NCI-H510A treated with DMSO at 0.1 percent for 48 hours (cell line): ENCODE measurements at regions not wholly inside any gene's neighbourhood (a gene's known extent, or its start where the extent isn't known, plus 50 kb on each side); places are given as distances from the start of the nearest gene placed in this dataset.

Experiments
- DNase-seq: peaks from one replicate; lab custom pipeline; 2025; lab: John Stamatoyannopoulos, UW

DNA sequence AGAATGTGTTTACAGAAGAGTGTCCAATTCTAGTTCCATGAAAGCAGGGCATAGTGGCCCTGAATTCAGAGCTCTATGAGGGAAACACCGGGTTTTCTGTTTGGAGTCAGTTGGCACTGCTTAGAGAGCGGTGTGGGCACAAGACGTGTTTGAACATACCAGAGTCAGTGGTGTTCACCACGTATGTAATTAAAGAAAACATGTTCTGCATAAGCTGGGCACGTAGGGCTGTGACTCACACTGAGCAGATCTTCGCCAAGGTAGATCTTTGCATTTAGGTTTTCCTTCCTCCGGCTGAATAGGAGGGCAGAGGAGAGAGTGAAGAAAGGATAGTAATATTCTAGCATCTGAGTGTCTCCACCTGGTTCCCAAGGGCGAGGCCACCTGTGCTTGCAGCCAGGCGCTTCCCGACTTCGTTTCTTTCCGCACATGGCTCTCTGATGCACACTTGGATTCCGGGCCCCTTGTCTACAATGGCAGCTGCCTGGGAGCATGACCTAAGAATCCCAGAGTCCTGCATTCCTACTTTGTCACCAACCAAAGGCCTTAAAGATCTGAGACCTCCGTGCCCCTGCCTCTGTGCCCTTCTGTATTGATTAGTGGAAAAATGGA is 136.2 kb downstream of the ERMARD start:
- no peak for DNase-seq

DNA sequence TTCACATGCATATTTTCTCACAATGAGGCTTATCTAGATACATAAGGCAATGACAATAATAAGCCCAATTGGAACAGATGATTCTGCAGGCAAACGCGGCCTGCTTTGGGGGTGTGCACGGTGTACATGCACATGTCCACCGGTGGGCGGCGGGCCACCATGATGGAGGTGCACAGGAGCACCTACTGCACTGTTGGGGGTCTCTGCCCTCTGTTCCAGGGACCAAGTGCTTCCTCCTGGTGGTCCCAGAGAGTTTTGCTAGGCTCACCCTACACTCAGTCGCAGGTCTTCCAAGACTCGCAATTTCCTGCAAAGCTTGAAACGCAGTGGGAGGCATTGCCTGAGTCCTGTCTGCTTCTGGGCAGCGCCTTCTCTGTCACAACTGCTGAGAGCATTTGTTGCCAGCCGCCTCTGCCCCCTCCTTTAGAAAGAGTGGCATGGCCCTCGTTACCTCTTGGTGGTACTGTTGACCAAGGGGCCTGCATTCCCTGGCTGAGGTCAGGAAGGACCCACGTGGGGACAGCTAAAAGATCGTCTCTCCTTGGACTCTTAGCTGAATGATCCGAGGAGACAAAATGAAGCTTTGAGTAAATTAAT is 135.3 kb downstream of the ERMARD start:
- no peak for DNase-seq

DNA sequence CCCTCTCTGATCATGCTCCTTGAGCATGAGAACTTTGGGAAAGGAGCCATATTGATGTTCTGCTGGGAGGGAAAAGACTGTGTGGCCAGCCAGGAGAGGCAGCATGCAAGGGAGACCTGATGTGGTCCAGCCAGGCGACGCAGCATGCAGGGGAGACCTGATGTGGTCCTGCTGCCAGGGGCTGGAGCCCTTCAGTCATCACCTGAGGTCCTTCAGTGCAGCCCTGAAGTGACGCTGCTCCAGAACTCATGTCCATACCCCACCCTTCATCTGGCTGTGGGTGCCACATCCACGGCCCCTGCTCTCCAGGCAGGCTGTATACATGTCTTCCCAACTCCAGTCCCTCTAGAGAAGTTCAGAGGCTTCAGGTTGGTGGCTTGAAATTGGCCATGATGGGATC is 134.4 kb downstream of the ERMARD start:
- no peak for DNase-seq

DNA sequence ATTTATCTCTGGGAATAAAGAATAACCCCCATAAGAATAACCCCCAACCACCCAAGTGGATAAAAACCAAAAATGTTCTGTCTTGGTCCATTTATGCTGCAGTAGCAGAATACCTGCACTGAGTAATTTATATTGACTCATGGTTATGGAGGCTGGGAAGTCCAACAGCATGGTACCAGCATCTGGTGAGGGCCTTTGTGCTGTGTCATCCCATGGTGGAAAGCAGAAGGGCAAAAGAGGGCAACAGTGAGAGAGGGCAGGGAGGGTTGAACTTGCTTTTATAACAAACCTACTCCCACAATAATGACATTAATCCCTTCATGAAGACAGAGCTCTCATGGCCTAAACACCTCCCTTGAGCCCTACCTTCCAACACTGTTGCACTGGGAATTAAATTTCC is 133.7 kb downstream of the ERMARD start:
- DNase-seq = no peak

DNA sequence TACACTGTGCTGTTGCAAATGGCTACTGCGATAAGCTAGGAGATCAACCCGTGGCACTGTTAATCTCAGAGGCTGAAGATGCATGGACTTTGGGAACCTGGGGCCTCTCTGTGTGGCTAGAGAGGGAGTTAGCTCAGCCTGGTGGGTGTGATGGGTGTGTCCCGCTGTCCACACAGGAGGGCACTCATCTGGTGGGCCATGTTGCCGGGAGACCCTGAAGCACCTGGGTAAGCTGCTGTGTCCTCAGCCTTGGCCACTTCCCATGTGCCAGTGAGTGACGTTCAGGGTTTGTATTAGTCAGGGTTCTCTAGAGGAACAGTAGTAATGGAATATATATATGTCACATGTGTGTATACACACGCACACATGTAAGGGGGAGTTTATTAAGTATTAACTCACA is 132.7 kb downstream of the ERMARD start:
- DNase-seq = no peak

DNA sequence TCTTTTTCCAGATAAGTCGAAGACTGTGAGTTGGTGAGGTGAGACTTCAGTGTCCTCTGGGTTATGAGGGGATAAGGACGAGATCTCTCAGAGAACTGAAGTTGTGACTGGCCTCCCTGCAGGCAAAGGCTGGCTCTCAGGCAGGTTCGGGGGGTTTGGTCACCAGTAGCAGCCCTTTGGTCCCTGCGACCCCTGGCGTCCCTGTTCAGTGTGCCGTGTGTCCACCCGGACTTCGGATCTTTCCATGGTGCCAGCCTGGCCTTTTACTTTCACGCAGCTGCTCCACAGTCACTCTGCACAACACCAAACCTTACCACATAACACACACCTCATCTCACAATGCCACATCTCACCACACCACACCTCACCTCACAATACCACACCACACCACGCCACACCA is 131.9 kb downstream of the ERMARD start:
- no peak for DNase-seq

DNA sequence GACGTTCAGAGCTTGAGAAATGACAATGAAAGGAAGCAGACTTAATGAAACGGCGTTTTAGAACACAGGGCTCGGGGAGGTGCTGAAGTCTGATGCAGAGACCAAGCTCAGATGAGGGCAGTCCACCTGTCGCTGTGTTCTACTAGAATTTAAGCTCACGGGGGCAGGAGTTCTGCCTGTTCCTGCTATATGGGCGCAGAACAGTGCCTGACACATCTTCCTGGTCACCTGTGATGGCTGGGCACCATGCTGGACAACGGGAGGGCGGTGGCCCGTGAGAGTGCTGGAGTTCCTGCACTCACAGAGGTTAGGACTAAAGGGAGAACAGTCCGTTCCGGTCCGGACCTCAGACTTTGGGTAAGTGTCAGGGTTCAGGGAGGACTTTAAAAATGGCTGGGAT is 130.6 kb downstream of the ERMARD start:
- no peak for DNase-seq

DNA sequence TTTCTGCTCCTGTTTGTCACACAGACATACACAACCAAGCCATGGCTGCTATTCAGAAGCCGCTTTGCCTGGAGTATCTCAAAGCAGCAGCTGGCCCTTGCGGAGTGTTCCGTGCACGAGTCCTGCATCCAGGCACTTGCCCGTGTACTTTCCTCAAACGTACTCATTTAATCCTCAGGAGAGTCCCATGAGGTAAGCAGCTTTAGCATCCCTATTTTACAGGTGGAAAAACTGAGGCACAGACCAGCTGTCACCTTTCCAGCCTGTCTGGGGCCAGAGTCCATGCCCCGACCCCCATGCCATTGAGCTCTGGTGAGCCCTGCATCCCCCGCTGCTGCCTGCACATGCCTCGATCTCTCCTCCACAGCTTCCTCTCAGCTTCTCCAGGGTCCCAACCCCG is 130.0 kb downstream of the ERMARD start:
- DNase-seq = no peak

DNA sequence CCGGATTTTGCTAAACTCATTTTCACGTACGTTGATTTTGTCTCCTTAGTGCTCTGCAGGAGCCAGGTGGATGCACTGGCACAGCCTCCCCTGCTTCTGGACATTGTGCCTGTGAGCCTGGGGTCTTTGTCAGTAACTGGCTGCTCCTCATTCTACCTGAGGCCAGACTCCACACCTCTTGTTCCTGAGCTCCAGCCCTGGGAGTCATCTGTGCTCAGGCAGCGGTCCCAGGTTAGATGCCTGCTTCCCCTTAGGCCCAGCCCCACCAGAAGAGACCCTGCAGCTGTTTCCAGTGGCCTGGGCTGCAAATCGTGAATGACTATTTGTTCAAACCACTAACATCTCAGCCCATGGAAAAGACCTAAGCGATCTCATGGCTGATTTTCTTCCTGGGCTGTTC is 129.1 kb downstream of the ERMARD start:
- no peak for DNase-seq

DNA sequence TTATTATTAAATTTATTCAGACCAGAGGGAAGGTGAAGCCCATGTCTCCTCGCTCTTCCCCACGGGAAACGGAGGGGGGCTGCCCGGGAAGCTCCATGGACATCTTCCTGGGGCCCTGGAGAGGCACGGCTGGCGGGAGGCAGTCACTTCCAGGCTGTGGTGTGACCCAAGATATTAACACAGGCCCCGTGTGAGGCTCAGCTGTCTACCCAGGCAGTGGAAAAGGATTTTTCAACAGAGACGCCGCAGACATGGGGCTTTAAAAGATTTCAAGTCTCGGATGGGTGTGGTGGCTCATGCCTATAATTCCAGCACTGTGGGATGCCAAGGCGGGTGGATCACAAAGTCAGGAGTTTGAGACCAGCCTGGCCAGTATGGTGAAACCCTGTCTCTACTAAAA is 117.9 kb downstream of the ERMARD start:
- DNase-seq = no peak

DNA sequence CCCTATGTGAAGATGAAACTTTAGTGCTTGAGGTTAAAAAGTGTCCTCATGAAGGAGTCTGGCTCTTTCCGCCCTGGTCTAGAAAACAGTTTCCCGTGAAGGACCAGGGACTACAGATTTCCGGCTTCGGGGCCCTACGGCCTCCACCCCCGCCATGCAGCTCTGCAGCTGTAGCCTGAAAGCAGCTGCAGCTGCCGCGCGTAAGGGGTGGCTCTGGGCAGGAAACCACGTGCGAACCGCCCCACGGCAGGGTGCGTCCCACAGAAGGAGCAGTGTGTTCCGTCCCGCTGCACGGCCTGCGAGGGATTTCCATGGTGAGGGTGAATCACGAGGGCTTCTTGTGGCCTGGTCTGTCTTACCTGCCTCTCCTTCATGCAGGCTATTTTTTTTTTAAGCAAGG is 117.0 kb downstream of the ERMARD start:
- peak; percentile 2 for DNase-seq

DNA sequence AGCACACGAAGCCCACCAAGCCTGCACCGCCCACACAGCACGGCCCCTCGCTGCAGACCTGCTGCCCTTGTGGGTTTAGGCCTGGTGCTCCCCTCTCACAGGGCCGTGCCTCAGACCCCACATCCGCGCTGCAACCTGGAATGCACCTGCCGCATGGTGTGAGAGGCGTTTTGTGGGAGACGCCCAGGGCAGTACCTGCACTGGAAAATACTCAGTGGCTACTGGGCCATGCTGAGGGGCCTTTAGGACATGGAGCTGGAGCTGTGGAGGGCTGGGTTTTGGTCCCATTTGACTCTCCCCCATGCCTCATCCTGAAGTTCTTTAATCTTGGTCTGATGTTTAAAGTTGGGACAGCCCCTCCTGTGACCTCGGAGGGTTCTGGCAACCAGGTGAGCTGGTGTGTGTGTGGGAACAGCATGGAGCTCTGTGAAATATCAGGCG is 116.3 kb downstream of the ERMARD start:
- no peak for DNase-seq

DNA sequence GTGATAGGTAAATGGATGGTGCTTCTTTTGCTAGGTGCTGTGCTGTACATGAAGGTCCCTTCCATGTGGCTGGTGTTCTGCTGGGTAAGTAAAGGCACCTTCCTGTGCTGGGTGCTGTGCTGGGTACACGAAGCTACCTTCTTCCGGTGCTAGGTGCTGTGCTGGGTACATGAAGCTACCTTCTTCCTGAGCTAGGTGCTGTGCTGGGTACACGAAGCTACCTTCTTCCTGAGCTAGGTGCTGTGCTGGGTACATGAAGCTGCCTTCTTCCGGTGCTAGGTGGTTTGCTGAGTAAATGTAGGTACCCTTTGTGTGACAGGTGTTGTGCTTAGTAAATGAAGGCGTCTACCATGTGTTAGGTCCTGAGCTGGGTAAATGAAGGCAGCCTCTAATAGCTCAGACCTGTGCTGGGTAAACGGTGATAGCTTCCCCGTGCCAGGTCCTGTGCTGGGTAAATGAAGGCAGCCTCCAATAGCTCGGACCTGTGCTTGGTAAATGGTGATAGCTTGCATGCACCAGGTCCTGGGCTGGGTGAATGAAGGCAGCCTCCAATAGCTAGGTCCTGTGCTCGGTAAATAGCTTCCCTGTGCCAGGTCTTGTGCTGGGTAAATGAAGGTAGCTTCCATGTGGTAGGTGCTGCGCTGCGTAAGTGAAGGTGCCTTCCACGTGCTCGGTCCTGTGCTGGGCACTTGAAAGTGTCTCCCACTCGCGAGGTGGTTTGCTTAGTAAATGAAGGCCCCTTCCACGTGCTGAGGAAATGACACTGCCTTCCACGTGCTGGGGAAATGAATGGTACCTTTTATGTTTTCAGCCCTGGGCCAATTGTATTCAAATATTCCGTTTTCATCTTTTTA is 115.5 kb downstream of the ERMARD start:
- no peak for DNase-seq

DNA sequence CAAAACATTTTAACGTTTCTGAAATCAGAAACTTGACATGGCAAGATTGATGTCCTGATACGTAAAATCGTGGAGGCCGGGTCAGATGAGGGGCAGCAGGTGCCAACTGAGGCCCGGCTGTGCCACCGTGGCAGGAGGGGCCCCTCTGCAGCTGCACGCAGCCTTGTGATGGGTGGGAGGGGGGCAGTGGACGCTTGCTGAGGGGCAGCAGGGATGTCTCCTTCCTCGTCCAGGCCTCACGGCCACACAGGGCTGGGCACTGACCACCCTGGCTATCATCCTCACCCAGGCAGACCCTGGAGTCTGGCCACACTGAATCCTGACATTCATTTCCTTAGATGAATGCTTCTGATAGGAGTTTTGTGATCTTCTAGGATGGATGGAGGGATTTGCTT is 114.7 kb downstream of the ERMARD start:
- DNase-seq = no peak

DNA sequence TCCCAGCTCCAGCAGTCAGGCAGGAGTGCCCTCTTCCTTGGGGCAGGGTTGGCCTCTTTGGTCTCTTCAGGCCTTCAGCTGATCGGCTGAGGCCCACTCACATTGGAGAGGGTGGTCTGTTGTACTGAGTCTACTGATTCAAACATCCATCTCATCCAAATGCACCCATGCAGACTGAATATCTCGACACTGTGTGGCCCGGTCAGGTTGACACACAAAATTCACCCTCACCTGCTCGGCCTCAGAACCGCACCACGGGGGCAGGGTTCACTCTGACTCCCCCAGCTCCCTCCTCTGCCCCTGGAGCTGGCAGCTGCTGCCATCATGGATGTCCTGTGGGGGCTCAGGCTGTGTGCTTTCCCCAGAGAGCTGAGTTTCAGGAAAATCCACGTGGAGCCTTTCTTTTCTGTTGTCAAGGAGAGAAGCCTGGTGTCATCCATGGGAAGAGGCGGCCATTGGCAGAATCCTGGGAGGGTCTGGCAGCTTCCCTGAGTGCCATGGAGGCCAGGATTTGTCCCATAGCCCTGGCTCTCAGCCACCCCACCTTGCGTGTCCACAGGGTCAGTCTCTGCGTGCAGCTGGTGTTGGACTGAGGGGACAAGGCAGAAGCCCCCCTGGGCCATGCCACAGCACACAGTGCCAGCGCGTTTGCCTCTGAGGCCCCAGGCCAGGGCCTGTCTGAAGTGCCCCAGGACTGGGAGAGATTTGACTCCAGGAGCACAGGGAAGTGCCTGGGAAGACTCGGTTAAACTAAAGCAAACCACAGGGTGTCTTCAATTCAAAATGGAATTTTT is 114.1 kb downstream of the ERMARD start:
- DNase-seq = no peak

DNA sequence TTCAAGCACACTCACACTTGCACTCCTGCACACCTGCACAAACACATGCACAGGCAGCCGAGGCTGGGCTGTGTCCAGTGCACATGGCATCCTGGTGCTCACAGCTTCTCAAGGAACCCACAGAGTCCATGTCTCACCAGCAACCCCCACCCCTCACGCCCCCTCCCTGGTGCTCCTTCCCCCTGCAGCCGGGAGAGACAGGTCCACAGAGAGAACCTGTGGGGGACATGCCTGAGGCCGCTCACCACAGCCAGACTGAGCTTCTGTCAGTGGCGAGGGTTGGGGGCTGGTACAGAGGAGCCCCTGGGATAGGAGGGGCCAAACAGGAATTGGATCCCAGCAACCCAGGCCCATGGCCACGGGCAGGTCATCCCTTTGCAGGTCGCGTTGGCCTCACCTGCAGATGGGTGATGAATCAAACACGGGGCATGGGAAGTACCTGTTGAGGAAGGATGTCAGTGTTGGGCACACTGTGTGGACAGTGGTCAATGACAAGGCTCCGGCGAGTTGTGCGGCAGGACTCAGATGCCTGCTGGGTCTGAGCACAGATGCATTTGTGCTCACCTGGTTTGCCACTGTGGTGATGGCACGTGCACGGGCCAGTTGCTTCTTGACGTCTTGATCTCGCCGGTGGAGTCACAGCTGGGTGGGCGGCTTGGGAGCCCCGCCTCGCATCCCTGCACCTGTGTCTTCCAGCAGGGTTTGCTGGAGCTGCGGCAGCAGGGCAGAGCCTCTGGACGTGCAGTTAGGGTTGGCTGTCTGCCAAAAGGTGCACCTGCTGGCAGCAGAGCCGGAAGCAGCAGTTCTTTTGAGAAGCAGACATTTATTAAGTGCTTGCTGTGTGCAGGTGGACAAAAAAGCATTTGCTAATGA is 113.0 kb downstream of the ERMARD start:
- DNase-seq = peak; percentile 92

DNA sequence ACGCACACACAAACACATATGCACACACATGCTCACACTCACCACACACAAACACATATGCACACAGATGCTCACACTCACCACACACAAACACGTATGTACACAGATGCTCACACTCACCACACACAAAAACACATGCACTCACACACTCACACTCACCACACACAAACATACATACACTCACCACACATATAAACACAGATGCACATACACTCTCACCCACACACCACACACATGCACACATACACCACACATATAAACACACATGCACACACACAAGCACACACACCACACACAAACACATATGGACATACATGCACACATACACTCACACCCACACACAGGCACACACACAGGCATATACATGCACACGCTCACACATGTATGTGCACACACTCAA is 112.3 kb downstream of the ERMARD start:
- no peak for DNase-seq

DNA sequence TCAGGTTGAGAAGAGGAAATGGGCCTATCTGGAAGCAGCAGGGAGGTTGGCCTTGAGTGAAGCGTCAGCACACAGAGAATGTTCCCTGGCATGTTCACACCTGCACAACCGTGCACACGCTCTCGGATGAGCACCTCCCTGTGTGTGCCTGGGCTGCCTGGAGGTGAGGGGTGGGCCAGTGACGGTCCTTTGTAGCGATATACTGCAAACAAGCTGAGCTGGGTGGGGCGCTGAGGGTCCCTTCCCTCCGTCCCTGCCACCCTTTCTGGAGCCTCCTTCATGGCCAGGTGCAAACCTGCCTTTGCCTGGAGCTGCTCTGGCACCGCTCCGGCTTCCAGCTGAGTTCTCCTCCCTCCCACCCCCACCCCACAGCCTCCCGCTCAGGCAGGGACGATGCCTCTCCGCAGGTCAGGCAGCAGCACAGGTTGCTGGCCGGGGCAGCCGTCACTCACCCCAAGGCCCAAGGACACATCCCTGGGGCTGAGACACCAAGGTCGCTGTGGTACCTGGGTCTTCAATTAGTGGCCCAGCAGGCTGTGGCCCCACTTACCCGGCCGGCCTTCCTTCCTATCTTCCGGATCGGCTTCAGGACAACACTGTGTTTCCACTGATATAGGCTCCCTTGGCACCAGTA is 111.6 kb downstream of the ERMARD start:
- peak; percentile 75 for DNase-seq

DNA sequence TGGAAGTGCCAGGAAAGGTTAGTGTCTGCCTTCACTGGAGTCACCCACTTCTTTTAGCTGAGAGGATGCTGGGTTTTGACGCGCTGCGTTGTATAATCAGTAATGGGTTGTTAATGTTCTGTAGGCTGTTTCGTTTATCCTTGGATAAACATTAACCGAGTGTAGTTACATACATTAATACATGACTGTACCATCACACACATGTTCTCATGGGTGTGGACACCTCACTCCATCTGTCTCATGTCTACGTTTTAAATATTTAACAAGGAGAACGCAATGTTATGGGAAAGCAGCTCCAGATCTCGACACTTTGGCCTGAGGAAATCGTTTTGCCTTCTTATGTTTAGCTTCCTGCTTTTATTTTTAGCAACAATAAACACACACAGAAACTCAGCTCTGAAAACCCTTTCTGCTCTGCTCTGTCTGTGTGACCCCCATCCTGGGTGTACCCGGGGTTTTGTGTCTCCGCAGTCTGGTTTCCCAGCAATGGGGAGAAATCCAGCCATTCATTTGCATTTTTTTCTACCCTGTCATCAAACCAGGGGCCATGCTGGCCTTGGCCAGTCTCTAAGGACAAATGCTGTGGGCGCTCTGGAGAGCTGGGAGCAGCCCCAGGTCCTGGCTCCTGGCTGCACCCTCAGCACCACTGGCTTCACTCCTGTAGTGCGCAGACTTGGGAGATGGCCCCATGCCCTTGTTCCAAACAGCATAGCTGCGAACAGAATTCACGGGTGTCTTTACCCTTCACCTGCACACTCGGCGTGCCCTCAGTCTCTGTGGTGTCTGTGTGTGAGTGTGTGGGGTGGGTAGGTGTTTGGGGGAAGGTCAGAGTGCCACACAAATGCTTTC is 110.8 kb downstream of the ERMARD start:
- DNase-seq = no peak

DNA sequence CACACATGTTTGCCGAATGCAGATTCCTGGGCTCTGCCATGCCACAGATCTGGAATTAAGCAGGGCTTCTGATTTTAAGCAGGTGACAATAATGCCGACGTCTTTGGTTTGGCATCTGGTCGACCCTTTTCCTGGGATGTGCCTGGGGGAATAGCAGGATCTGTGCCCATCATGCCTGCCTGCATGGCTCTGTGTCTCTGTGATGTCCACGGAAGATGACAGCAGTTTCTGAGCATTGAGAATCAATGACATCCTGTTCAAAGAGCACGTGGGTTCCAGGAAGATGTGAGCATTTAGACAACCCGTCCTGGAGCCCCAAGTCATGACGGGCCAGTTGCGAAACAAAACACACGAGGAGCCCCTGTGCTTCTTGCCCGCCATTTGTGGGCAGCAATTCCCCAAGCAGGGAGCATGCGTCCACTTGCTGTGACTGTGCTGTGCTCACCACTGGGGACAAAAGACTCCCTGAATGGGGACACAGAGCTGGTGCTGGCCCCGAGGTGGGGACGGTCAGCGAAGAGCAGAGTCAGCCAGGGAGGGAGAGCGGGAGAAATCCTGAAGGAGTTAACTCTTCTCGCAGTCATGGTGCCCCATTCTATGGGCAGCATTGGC is 110.1 kb downstream of the ERMARD start:
- no peak for DNase-seq
